ENCODE measurements at regions not wholly inside any gene's neighbourhood (a gene's known extent, or its start where the extent isn't known, plus 50 kb on each side); places are given as distances from the start of the nearest gene placed in this dataset.

GRCh38 chr6:105713474-105714118 is 310.7 kb upstream of the PREP start:
- Histone ChIP-seq H3K4me2 (ENCODE audit: low read length) (no peak overlapping the region), H4K20me1 (ENCODE audit: insufficient read depth, low read length) (no peaks in the 10 kb centered on the region), H3K4me1 (ENCODE audit: insufficient read depth, low read length, poor library complexity, severe bottlenecking) (no peaks in the 10 kb centered on the region), H3K79me2 (ENCODE audit: insufficient read depth, low read depth, low read length) (no peaks in the 10 kb centered on the region), H3K9me3 (ENCODE audit: low read length) (peaks cover 16% of the 10 kb centered on the region), H3K9me2 (ENCODE audit: insufficient read depth, low read length) (no peaks in the 10 kb centered on the region), H3K36me3 (ENCODE audit: insufficient read depth, low read length) (no peaks in the 10 kb centered on the region), H3K27ac (ENCODE audit: low read depth, low read length, poor library complexity, severe bottlenecking) (no peak overlapping the region), H3K4me3 (ENCODE audit: low read depth, low read length, poor library complexity, severe bottlenecking) (no peak overlapping the region), H2AFZ (ENCODE audit: low read length) (no peak overlapping the region)
- ChIA-PET CTCF (ENCODE audit: unreplicated experiment) (no interaction called here), POLR2A (interaction anchor here (0.6 to 1.4 kb wide), 4 partner anchors 16 to 803 kb away, joined by 3 to 5 read pairs (median 3); no protein-coding TSS in a partner anchor)
- no TSS peak for BruUV-seq (replicated peaks)
- intact Hi-C loops (cut with micrococcal nuclease; ENCODE audit: unreplicated experiment): no loop called here
- peak; percentile 10 for DNase-seq (ENCODE audit: low spot score)
- TF ChIP-seq CTCF (conservative IDR thresholded peaks at IDR 0.05; ENCODE audit: low read length) (no peak), EZH2phosphoT487 (IDR thresholded peaks at IDR 0.05; ENCODE audit: borderline replicate concordance, low read depth, low read length) (no peak)

DNA sequence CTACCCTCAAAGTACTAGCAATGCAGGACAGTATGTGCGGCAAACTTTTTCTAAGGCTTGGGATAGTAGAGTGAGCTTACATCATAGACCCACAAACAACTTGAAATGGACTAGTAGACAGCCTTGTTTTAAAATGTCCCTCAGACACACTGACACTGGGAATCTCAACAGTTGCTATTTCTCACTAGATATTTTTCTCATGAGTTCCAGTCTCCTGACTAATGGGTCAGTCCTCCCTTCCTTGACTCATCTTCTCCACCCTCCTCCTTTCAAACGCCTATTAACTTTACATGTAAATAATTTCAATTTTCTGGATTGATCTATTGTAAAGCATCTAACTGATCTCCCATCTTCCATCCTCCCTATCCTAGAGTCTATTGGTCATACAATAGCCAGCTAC is 308.3 kb upstream of the PREP start:
- Histone ChIP-seq H3K4me2 (ENCODE audit: low read length) (no peak overlapping the region), H4K20me1 (ENCODE audit: insufficient read depth, low read length) (no peaks in the 10 kb centered on the region), H2AFZ (ENCODE audit: low read length) (no peak overlapping the region), H3K9me2 (ENCODE audit: insufficient read depth, low read length) (no peaks in the 10 kb centered on the region), H3K4me1 (ENCODE audit: insufficient read depth, low read length, poor library complexity, severe bottlenecking) (no peaks in the 10 kb centered on the region), H3K36me3 (ENCODE audit: insufficient read depth, low read length) (no peaks in the 10 kb centered on the region), H3K27ac (ENCODE audit: low read depth, low read length, poor library complexity, severe bottlenecking) (no peak overlapping the region), H3K4me3 (ENCODE audit: low read depth, low read length, poor library complexity, severe bottlenecking) (no peak overlapping the region), H3K79me2 (ENCODE audit: insufficient read depth, low read depth, low read length) (no peaks in the 10 kb centered on the region), H3K9me3 (ENCODE audit: low read length) (peaks cover 16% of the 10 kb centered on the region)
- CTCF ChIA-PET (ENCODE audit: unreplicated experiment): no interaction called here
- BruUV-seq (replicated peaks): no TSS peak
- intact Hi-C loops (cut with micrococcal nuclease; ENCODE audit: unreplicated experiment): no loop called here
- TF ChIP-seq EZH2phosphoT487 (IDR thresholded peaks at IDR 0.05; ENCODE audit: borderline replicate concordance, low read depth, low read length) (no peak), CTCF (conservative IDR thresholded peaks at IDR 0.05; ENCODE audit: low read length) (no peak)
- POLR2A ChIA-PET: no interaction called here
- DNase-seq (ENCODE audit: low spot score): no peak

DNA sequence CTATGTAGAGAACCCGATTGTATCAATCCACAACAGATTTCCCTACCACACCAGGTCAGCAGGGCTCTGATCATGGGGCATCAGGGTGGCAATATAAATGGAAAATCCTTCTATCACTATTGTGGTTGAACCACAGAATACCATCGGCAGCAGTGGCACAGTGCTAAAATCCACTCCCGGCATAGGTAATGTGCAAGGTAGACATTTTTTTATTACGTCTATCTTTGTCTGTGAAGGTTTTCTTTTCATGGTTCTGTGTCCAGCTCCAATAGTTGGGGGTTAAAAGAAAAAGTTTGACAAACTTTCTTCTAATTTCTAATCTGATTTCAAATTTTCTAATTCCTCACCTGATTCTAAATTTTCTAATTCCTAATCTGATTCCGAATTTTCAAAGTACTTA is 302.7 kb upstream of the PREP start:
- Histone ChIP-seq H2AFZ (ENCODE audit: low read length) (no peak overlapping the region), H3K27ac (ENCODE audit: low read depth, low read length, poor library complexity, severe bottlenecking) (no peak overlapping the region), H4K20me1 (ENCODE audit: insufficient read depth, low read length) (no peaks in the 10 kb centered on the region), H3K36me3 (ENCODE audit: insufficient read depth, low read length) (no peaks in the 10 kb centered on the region), H3K4me1 (ENCODE audit: insufficient read depth, low read length, poor library complexity, severe bottlenecking) (no peaks in the 10 kb centered on the region), H3K79me2 (ENCODE audit: insufficient read depth, low read depth, low read length) (no peaks in the 10 kb centered on the region), H3K4me2 (ENCODE audit: low read length) (no peak overlapping the region), H3K4me3 (ENCODE audit: low read depth, low read length, poor library complexity, severe bottlenecking) (no peak overlapping the region), H3K9me3 (ENCODE audit: low read length) (no peaks in the 10 kb centered on the region), H3K9me2 (ENCODE audit: insufficient read depth, low read length) (no peaks in the 10 kb centered on the region)
- intact Hi-C loops (cut with micrococcal nuclease; ENCODE audit: unreplicated experiment): no loop called here
- POLR2A ChIA-PET: no interaction called here
- no peak for DNase-seq (ENCODE audit: low spot score)
- BruUV-seq (replicated peaks): no TSS peak
- CTCF ChIA-PET (ENCODE audit: unreplicated experiment): no interaction called here
- no peak for TF ChIP-seq CTCF (conservative IDR thresholded peaks at IDR 0.05; ENCODE audit: low read length)
- TF ChIP-seq EZH2phosphoT487 (IDR thresholded peaks at IDR 0.05; ENCODE audit: borderline replicate concordance, low read depth, low read length): no peak

Data from OCI-LY7 (cell line).